Epithelial cell of proximal tubule (primary cell): ENCODE measurements at regions not wholly inside any gene's neighbourhood (a gene's known extent, or its start where the extent isn't known, plus 50 kb on each side); places are given as distances from the start of the nearest gene placed in this dataset.
"Not testable (repeated sequence)": the region's sequence is repeated elsewhere in the genome, so short reads cannot be mapped to it uniquely, and the experiment has no call there.

Source experiments
- DNase-seq: peaks from one replicate; pipeline ENCODE4 v3.0.0-alpha.2; 2011; ENCODE audit warnings: low read depth
- H3K4me3 ChIP-seq: 2 replicates; pipeline ENCODE4 v1.5.1; 2011; ENCODE audit warnings: low read depth, mild to moderate bottlenecking, low read length
- CTCF ChIP-seq: conservative IDR thresholded peaks from 2 replicates; pipeline ENCODE4 v1.5.1; 2012; ENCODE audit warnings: low read depth, mild to moderate bottlenecking, low read length

DNA sequence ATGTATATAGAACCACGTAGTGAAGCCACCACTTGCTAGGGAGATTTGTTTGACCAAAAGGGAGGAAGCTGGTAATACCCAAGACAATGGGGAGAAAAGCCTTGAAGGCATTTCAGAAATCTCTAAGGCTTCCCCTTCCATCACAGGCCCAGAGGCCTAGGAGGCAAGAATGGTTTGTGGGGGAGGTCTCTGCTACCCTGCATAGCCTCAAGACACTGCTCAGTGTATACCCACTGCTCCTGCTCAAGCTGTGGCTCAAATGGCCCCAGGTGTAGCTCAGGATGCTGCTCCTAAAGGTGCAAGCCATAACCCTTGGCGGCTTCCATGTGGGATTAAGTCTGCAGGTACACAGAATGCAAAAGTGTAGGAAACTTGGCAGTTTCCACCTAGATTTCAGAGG is 1105.8 kb downstream of the GATA3 start:
- TF ChIP-seq CTCF: no peak
- DNase-seq: no peak
- no peak overlapping the region for H3K4me3 ChIP-seq

- no peak for TF ChIP-seq CTCF
- no peak for DNase-seq
- no peak overlapping the region for H3K4me3 ChIP-seq
Observed at GRCh38 chr10:9163699-9164098, 1109.2 kb downstream of the GATA3 start.

DNA sequence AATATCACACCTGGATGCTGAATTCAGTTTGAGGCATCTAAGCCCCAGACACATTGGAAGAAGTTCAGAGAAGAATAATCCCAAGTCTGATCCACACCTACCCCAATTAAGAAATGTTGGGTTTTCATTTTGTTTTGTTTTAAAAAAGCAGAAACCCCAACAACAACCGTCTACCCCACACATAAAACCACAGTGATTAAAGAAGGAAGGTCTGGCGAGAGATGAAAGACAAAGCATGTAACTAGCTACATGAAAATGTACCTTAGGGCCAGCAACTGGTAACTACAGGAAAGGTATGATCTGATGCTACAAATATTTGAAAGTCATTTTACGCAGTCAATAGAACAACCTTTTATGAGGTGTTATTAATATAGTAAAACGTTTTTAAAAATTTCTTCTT is 1112.3 kb downstream of the GATA3 start:
- no peak for TF ChIP-seq CTCF
- H3K4me3 ChIP-seq: no peak overlapping the region
- DNase-seq: no peak

DNA sequence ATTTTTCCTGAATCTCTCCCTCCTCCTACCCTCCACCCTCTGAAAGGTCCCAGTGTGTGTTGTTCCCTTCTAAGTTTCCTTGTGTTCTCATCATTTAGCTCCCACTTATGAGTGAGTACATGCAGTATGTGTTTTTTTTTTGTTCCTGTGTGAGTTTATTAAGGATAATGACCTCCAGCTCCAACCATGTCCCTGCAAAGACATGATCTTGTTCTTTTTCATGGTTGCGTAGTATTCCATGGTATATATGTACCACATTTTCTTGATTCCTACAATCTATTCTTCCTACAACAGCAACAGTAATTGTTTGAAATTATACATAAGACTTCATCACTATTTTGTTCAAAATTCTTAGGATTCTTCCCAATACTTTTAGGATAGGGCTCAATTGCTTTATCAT is 1117.8 kb downstream of the GATA3 start:
- DNase-seq: no peak
- no peak overlapping the region for H3K4me3 ChIP-seq
- no peak for TF ChIP-seq CTCF

- no peak for DNase-seq
- no peak overlapping the region for H3K4me3 ChIP-seq
- TF ChIP-seq CTCF: no peak
Observed at GRCh38 chr10:9175200-9175599, 1120.7 kb downstream of the GATA3 start.

- DNase-seq, H3K4me3 ChIP-seq: not testable (repeated sequence)
Observed at GRCh38 chr10:9183197-9183880, 1128.9 kb downstream of the GATA3 start.

DNA sequence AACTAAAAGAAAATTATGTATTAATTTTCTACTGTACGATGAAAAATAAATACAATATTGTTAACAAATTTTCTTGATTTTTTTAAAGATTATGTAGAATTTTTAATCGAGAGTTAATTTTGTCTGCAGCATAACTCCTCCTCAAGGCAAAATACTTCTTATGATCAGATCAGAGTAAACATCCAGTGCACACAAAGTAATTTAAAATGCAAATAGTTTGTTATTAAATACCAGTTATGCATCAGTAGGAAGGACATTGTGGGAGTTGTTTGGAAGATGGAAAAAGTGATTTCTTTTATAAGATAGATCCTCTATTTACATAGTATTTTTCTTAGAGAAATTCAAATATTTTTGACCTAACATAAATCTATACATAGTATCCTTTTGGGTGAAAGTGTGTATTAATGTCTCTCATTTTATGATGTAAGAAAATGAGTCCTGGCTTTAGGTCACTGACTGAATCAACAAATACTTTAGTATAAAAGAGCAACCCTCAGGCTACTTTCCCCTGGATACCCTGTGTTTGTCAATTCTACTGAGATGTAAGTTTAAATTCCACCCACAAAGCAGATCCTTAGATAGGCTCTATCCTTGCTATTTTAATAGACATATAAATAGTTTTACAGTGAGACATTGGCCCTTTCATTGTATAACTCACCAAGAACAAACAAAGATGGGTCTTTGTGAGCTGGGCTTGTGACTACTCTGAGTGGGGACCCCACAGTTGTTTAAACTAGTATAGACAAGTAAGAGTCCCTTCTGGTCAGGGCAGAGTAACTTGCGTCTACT is 1133.7 kb downstream of the GATA3 start:
- no peak for TF ChIP-seq CTCF
- no peak for DNase-seq
- H3K4me3 ChIP-seq: no peak overlapping the region
